ENCODE measurements at regions not wholly inside any gene's neighbourhood (a gene's known extent, or its start where the extent isn't known, plus 50 kb on each side); places are given as distances from the start of the nearest gene placed in this dataset.

GRCh38 chr18:22752014-22752413 is 181.1 kb upstream of the RBBP8 start:
- DNase-seq (ENCODE audit: low read depth, low spot score) (no peak), ATAC-seq (no peak)
- CTCF ChIA-PET: no interaction called here
- Histone ChIP-seq H4K20me1 (ENCODE audit: insufficient read depth) (no peaks in the 10 kb centered on the region), H3K9me3 (ENCODE audit: control insufficient read depth in 1 of 2, insufficient read depth in 1 of 2, low read depth in 1 of 2, low read length in 2 of 2) (no peaks in the 10 kb centered on the region), H3K4me3 (replicated peaks in 1 of 2; ENCODE audit: low read depth in 1 of 2, low read length in 2 of 2) (no peak overlapping the region), H2AFZ (ENCODE audit: low read depth, low read length, poor library complexity, severe bottlenecking) (no peak overlapping the region), H3K36me3 (ENCODE audit: control insufficient read depth in 1 of 2, insufficient read depth in 2 of 2, low read length in 2 of 2) (no peaks in the 10 kb centered on the region), H3K4me1 (ENCODE audit: control insufficient read depth in 1 of 2, insufficient read depth in 2 of 2, low read length in 2 of 2) (no peaks in the 10 kb centered on the region), H3K4me2 (ENCODE audit: low read length) (no peak overlapping the region), H3K9me2 (ENCODE audit: insufficient read depth) (no peaks in the 10 kb centered on the region), H3K9ac (ENCODE audit: low read length) (no peak overlapping the region), H3K79me2 (ENCODE audit: insufficient read depth, low read length) (no peaks in the 10 kb centered on the region), H3K27me3 (ENCODE audit: insufficient read depth, low read length) (no peaks in the 10 kb centered on the region), H3K27ac (ENCODE audit: low read depth, low read length) (no peak overlapping the region)
- POLR2A ChIA-PET: no interaction called here
- TF ChIP-seq POLR2A (IDR thresholded peaks at IDR 0.05; ENCODE audit: borderline replicate concordance, extremely low read depth, insufficient read depth, insufficient read length) (no peak), JUND (IDR thresholded peaks at IDR 0.05) (no peak), REST (IDR thresholded peaks at IDR 0.05; ENCODE audit: low read depth) (no peak), TCF7L2 (IDR thresholded peaks at IDR 0.05; ENCODE audit: borderline replicate concordance, extremely low read depth, insufficient read depth, insufficient read length) (no peak), CTCF (IDR thresholded peaks at IDR 0.05 in 2 of 3, conservative IDR thresholded peaks at IDR 0.05 in 1 of 3; ENCODE audit: borderline replicate concordance in 1 of 3, insufficient read depth in 1 of 3, low read depth in 2 of 3, low read length in 2 of 3) (no peak), RAD21 (IDR thresholded peaks at IDR 0.05; ENCODE audit: low read depth) (no peak), ATF3 (IDR thresholded peaks at IDR 0.05) (no peak), ZNF274 (IDR thresholded peaks at IDR 0.05; ENCODE audit: low read depth, low read length) (no peak), EZH2 (IDR thresholded peaks at IDR 0.05) (no peak), SRF (IDR thresholded peaks at IDR 0.05; ENCODE audit: low read depth) (no peak), YY1 (IDR thresholded peaks at IDR 0.05; ENCODE audit: extremely low read depth, insufficient replicate concordance, low read depth, low read length) (no peak), POLR2AphosphoS5 (IDR thresholded peaks at IDR 0.05; ENCODE audit: low read depth, low read length) (no peak), ZFX (IDR thresholded peaks at IDR 0.05) (no peak), ELF1 (IDR thresholded peaks at IDR 0.05; ENCODE audit: borderline replicate concordance, low read depth) (no peak), SP1 (IDR thresholded peaks at IDR 0.05; ENCODE audit: low read depth) (no peak), ZBTB33 (IDR thresholded peaks at IDR 0.05; ENCODE audit: extremely low read depth, insufficient replicate concordance, low read length) (no peak), CEBPB (IDR thresholded peaks at IDR 0.05; ENCODE audit: low read depth) (no peak), EZH2phosphoT487 (IDR thresholded peaks at IDR 0.05; ENCODE audit: borderline replicate concordance) (no peak), SIN3A (IDR thresholded peaks at IDR 0.05; ENCODE audit: low read depth) (no peak), CBX3 (IDR thresholded peaks at IDR 0.05; ENCODE audit: low read depth) (no peak)
- intact Hi-C loops (cut with micrococcal nuclease): no loop called here
- RAD21 ChIA-PET (ENCODE audit: low non-redundant PET in 1 of 2, low total read pairs in 2 of 2, uncharacterized antibody in 2 of 2, unreplicated experiment in 2 of 2): no interaction called here
- no TSS peak for BruUV-seq (replicated peaks)

All from HCT116 (cell line).